T-helper 1 cell treated with Interleukin-12 subunit alpha and Interleukin-12 subunit beta and Interleukin-4 antibody, amounts not matched to agents 30 ng/mL and 1 ng/mL, for 36 hours (primary cell): ENCODE measurements at regions not wholly inside any gene's neighbourhood (a gene's known extent, or its start where the extent isn't known, plus 50 kb on each side); places are given as distances from the start of the nearest gene placed in this dataset.

ENCODE experiments used
- intact Hi-C: fragments of 100-400 bp; cut with micrococcal nuclease; formaldehyde crosslinking; loops from one replicate; pipeline ENCODE4 v1.15.1; 2024

GRCh38 chr14:101706509-101707067, 54.9 kb upstream of the PPP2R5C start:
- intact Hi-C loops = loop anchor here (1.0 to 2.0 kb wide), 17 partner anchors 16 to 608 kb away; partner anchors contain the start of genes HSP90AA1 and WDR20

GRCh38 chr14:101707068-101707842, 54.3 kb upstream of the PPP2R5C start:
- intact Hi-C loops = loop anchor here (1.0 to 2.0 kb wide), 16 partner anchors 15 to 608 kb away; partner anchors contain the start of gene HSP90AA1

- intact Hi-C loops = loop anchor here (1.0 to 2.0 kb wide), 16 partner anchors 14 to 607 kb away; partner anchors contain the start of gene HSP90AA1
These were observed 53.5 kb upstream of the PPP2R5C start for GRCh38 chr14:101707863-101708620.

- intact Hi-C loops = no loop called here
These were observed 52.5 kb upstream of the PPP2R5C start for GRCh38 chr14:101708853-101709532.

- intact Hi-C loops = no loop called here
These were observed 52.0 kb upstream of the PPP2R5C start for GRCh38 chr14:101709533-101709881.

GRCh38 chr14:101709962-101710931, 51.3 kb upstream of the PPP2R5C start:
- intact Hi-C loops = no loop called here

GRCh38 chr14:101711041-101711856, 50.3 kb upstream of the PPP2R5C start:
- intact Hi-C loops = no loop called here
